KMS-11 (cell line): ENCODE measurements at regions not wholly inside any gene's neighbourhood (a gene's known extent, or its start where the extent isn't known, plus 50 kb on each side); places are given as distances from the start of the nearest gene placed in this dataset.
A peak's percentile ranks its signal among the peaks of the same experiment; 100 is the strongest.
"Not testable (repeated sequence)": the region's sequence is repeated elsewhere in the genome, so short reads cannot be mapped to it uniquely, and the experiment has no call there.

Experiments used
- H2AFZ ChIP-seq: fragments of 200-600 bp; sonication (generic); 2 replicates; pipeline ENCODE4 v1.6.1; 2016; ENCODE audit warnings: antibody characterized with exemption, mixed run types, low read depth
- H3K27ac ChIP-seq: fragments of 200-600 bp; sonication (generic); 2 replicates; pipeline ENCODE4 v1.6.1; 2016; ENCODE audit warnings: mild to moderate bottlenecking, mixed run types
- H3K27me3 ChIP-seq: fragments of 200-600 bp; sonication (generic); 2 replicates; pipeline ENCODE4 v1.6.1; 2017; ENCODE audit warnings: mild to moderate bottlenecking, low read depth, mixed run types, moderate library complexity; ENCODE audit not compliant: insufficient read depth
- H3K36me3 ChIP-seq: fragments of 200-600 bp; sonication (generic); 2 replicates; pipeline ENCODE4 v1.6.1; 2017; ENCODE audit warnings: mild to moderate bottlenecking, mixed run types; ENCODE audit not compliant: insufficient read depth
- H3K4me1 ChIP-seq: fragments of 200-600 bp; sonication (generic); 2 replicates; pipeline ENCODE4 v1.6.1; 2016; ENCODE audit warnings: mild to moderate bottlenecking, low read depth, mixed run types; ENCODE audit not compliant: poor library complexity, severe bottlenecking
- H3K4me2 ChIP-seq: fragments of 200-600 bp; sonication (generic); 2 replicates; pipeline ENCODE4 v1.7.0; 2016; ENCODE audit warnings: mild to moderate bottlenecking, mixed run types
- H3K4me3 ChIP-seq: fragments of 200-600 bp; sonication (generic); IDR thresholded peaks from 2 replicates; pipeline ENCODE4 v1.6.1; 2017; ENCODE audit warnings: low read depth, low read length, mixed read lengths; ENCODE audit not compliant: insufficient read depth
- H3K79me2 ChIP-seq: fragments of 200-600 bp; sonication (generic); 2 replicates; pipeline ENCODE4 v1.6.1; 2016; ENCODE audit warnings: low read depth, mixed run types; ENCODE audit not compliant: insufficient read depth
- H3K9ac ChIP-seq: fragments of 200-600 bp; sonication (generic); 2 replicates; pipeline ENCODE4 v1.6.1; 2016; ENCODE audit warnings: mild to moderate bottlenecking, mixed run types
- H4K20me1 ChIP-seq: fragments of 200-600 bp; sonication (generic); 2 replicates; pipeline ENCODE4 v1.6.1; 2016; ENCODE audit warnings: mild to moderate bottlenecking, mixed run types; ENCODE audit not compliant: insufficient read depth
- CTCF ChIP-seq: fragments of 200-600 bp; sonication (generic); conservative IDR thresholded peaks from 2 replicates; pipeline ENCODE4 v1.6.1; 2017; ENCODE audit warnings: low read depth, mild to moderate bottlenecking, antibody characterized with exemption, low read length, moderate library complexity, mixed read lengths

- Histone ChIP-seq H3K9ac (no peak overlapping the region), H4K20me1 (no peaks in the 10 kb centered on the region), H3K4me1 (peaks cover 24% of the 10 kb centered on the region), H3K27me3 (no peaks in the 10 kb centered on the region), H3K27ac (no peak overlapping the region), H3K36me3 (no peaks in the 10 kb centered on the region), H3K79me2 (no peaks in the 10 kb centered on the region), H3K4me3 (no peak overlapping the region), H2AFZ (no peak overlapping the region), H3K4me2 (no peak overlapping the region)
- no peak for TF ChIP-seq CTCF
Measured at GRCh38 chr13:50426927-50427326, 411.7 kb downstream of the KCNRG start.

GRCh38 chr13:50427511-50427910 lies 412.3 kb downstream of the KCNRG start:
- not testable (repeated sequence) for H3K27ac ChIP-seq, H3K4me3 ChIP-seq, H3K79me2 ChIP-seq, H4K20me1 ChIP-seq, H3K4me2 ChIP-seq, H3K27me3 ChIP-seq, H2AFZ ChIP-seq, H3K36me3 ChIP-seq, H3K9ac ChIP-seq
- H3K4me1 ChIP-seq: peaks cover 24% of the 10 kb centered on the region

GRCh38 chr13:50428183-50428877 lies 413.1 kb downstream of the KCNRG start:
- no peak for TF ChIP-seq CTCF

GRCh38 chr13:50435011-50435410 lies 408.5 kb downstream of the DLEU7 start:
- no peaks in the 10 kb centered on the region for H3K27me3 ChIP-seq
- no peak overlapping the region for H2AFZ ChIP-seq
- H3K27ac ChIP-seq: no peak overlapping the region
- no peak overlapping the region for H3K4me3 ChIP-seq
- no peaks in the 10 kb centered on the region for H4K20me1 ChIP-seq
- H3K4me1 ChIP-seq: no peaks in the 10 kb centered on the region
- no peak for TF ChIP-seq CTCF
- no peaks in the 10 kb centered on the region for H3K36me3 ChIP-seq
- H3K4me2 ChIP-seq: no peak overlapping the region
- H3K79me2 ChIP-seq: no peaks in the 10 kb centered on the region
- no peak overlapping the region for H3K9ac ChIP-seq

More at GRCh38 chr13:50428183-50428877, 413.1 kb downstream of the KCNRG start:
- Histone ChIP-seq H3K9ac (no peak overlapping the region), H3K4me2 (peak overlapping the region; percentile 44; the same call in 1 of the 2 replicates), H4K20me1 (no peaks in the 10 kb centered on the region), H3K36me3 (no peaks in the 10 kb centered on the region), H3K4me3 (no peak overlapping the region), H2AFZ (no peak overlapping the region), H3K4me1 (peaks cover 24% of the 10 kb centered on the region), H3K79me2 (no peaks in the 10 kb centered on the region), H3K27me3 (no peaks in the 10 kb centered on the region), H3K27ac (peak overlapping the region; percentile 25; the same call in 1 of the 2 replicates)

- Histone ChIP-seq H2AFZ (no peak overlapping the region), H3K4me2 (no peak overlapping the region), H3K79me2 (no peaks in the 10 kb centered on the region), H3K4me1 (no peaks in the 10 kb centered on the region), H4K20me1 (no peaks in the 10 kb centered on the region), H3K9ac (no peak overlapping the region), H3K27ac (no peak overlapping the region), H3K4me3 (no peak overlapping the region), H3K27me3 (no peaks in the 10 kb centered on the region), H3K36me3 (no peaks in the 10 kb centered on the region)
- TF ChIP-seq CTCF: no peak
Measured at GRCh38 chr13:50437252-50437651, 406.2 kb downstream of the DLEU7 start.
